IMR-90 (cell line): ENCODE measurements at regions not wholly inside any gene's neighbourhood (a gene's known extent, or its start where the extent isn't known, plus 50 kb on each side); places are given as distances from the start of the nearest gene placed in this dataset.

Experiments
- ATAC-seq: fragments of 200-7000 bp; cut with Tn5 transposase; 2 replicates; pipeline ENCODE4 v1.9.1; 2020; ENCODE audit warnings: low read depth, mild to moderate bottlenecking, moderate library complexity
- BruUV-seq: library from RNA; stranded (reverse); fragments of 400-500 nt; replicated peaks from 2 replicates; lab custom pipeline; 2021; lab: Mats Ljungman, UMichigan
- CTCF ChIA-PET: fragments of 300-600 bp; formaldehyde crosslinking; extraction: SDS; loops from one replicate; lab custom pipeline; 2021; ENCODE audit warnings: antibody characterized with exemption; lab: Yijun Ruan, JAX
- POLR2A ChIA-PET: fragments of 300-600 bp; sonication (Branson Sonifier 250); formaldehyde crosslinking; loops from one replicate; lab custom pipeline; 2022; ENCODE audit warnings: antibody characterized with exemption; ENCODE audit not compliant: unreplicated experiment; lab: Charles Lee
- DNase-seq: peaks from one replicate; pipeline ENCODE4 v3.0.0; 2013
- H2AFZ ChIP-seq: replicated peaks from 2 replicates; pipeline ENCODE3; 2013; ENCODE audit warnings: low read length, mild to moderate bottlenecking; ENCODE audit not compliant: poor library complexity
- H2AK5ac ChIP-seq: 2 replicates; pipeline ENCODE4 v1.6.1; 2013; ENCODE audit warnings: low read depth, low read length, inconsistent platforms
- H2AK9ac ChIP-seq: replicated peaks from 2 replicates; pipeline ENCODE3; 2013; ENCODE audit warnings: mild to moderate bottlenecking, low read depth, low read length, moderate library complexity; ENCODE audit not compliant: poor library complexity
- H2BK120ac ChIP-seq: 2 replicates; pipeline ENCODE4 v1.6.1; 2013; ENCODE audit warnings: low read depth, low read length, inconsistent platforms
- H2BK15ac ChIP-seq: 3 replicates; pipeline ENCODE4 v1.6.1; 2013; ENCODE audit warnings: low read depth, low read length, inconsistent platforms
- H2BK20ac ChIP-seq: 2 replicates; pipeline ENCODE4 v1.6.1; 2013; ENCODE audit warnings: low read depth, mild to moderate bottlenecking, inconsistent platforms, low read length, moderate library complexity
- H2BK5ac ChIP-seq: 2 replicates; pipeline ENCODE4 v1.6.1; 2013; ENCODE audit warnings: mild to moderate bottlenecking, low read depth, low read length, inconsistent platforms; ENCODE audit not compliant: poor library complexity, severe bottlenecking
- H3K14ac ChIP-seq: replicated peaks from 2 replicates; pipeline ENCODE4 v1.6.1; 2013; ENCODE audit warnings: low read depth, low read length, inconsistent platforms
- H3K18ac ChIP-seq: 2 replicates; pipeline ENCODE4 v1.6.1; 2013; ENCODE audit warnings: low read depth, low read length, control low read depth
- H3K23ac ChIP-seq: 2 replicates; pipeline ENCODE4 v1.6.1; 2013; ENCODE audit warnings: low read depth, low read length, inconsistent platforms
- H3K27ac ChIP-seq: 2 replicates; pipeline ENCODE4 v1.5.1; 2013; ENCODE audit warnings: mild to moderate bottlenecking, control low read depth, low read length; ENCODE audit not compliant: insufficient read depth
- H3K27me3 ChIP-seq: 2 replicates; pipeline ENCODE4 v1.6.1; 2013; ENCODE audit warnings: low read length; ENCODE audit not compliant: control insufficient read depth, insufficient read depth
- H3K36me3 ChIP-seq: 2 replicates; pipeline ENCODE4 v1.6.1; 2013; ENCODE audit warnings: low read length, mixed read lengths; ENCODE audit not compliant: control insufficient read depth, insufficient read depth
- H3K4ac ChIP-seq: 2 replicates; pipeline ENCODE4 v1.6.1; 2013; ENCODE audit warnings: low read depth, low read length, inconsistent platforms
- H3K4me1 ChIP-seq: 2 replicates; pipeline ENCODE4 v1.6.1; 2013; ENCODE audit warnings: low read length, mixed read lengths; ENCODE audit not compliant: control insufficient read depth, insufficient read depth
- H3K4me2 ChIP-seq: 2 replicates; pipeline ENCODE4 v1.6.1; 2013; ENCODE audit warnings: low read depth, mild to moderate bottlenecking, control low read depth, low read length, moderate library complexity
- H3K4me3 ChIP-seq: 2 replicates; pipeline ENCODE4 v1.5.1; 2013; ENCODE audit warnings: low read depth, mild to moderate bottlenecking, control low read depth, low read length, moderate library complexity; ENCODE audit not compliant: insufficient read depth
- H3K56ac ChIP-seq: 2 replicates; pipeline ENCODE4 v1.6.1; 2013; ENCODE audit warnings: low read length, inconsistent platforms; ENCODE audit not compliant: insufficient read depth; ENCODE audit errors: extremely low read depth
- H3K79me1 ChIP-seq, 2 experiments: 2 replicates each; pipeline ENCODE4 v1.6.1; 2013; ENCODE audit warnings: low read length in 2 of 2, inconsistent platforms in 1 of 2, low read depth in 1 of 2
- H3K9ac ChIP-seq: 2 replicates; pipeline ENCODE4 v1.6.1; 2013; ENCODE audit warnings: low read depth, low read length, control low read depth
- H3K9me1 ChIP-seq: 2 replicates; pipeline ENCODE4 v1.6.1; 2013; ENCODE audit warnings: low read length, inconsistent platforms; ENCODE audit not compliant: insufficient read depth
- H3K9me3 ChIP-seq: 2 replicates; pipeline ENCODE4 v1.6.1; 2013; ENCODE audit warnings: low read length; ENCODE audit not compliant: control insufficient read depth, insufficient read depth
- H4K20me1 ChIP-seq: 2 replicates; pipeline ENCODE4 v1.6.1; 2013; ENCODE audit warnings: low read length, inconsistent platforms; ENCODE audit not compliant: insufficient read depth
- H4K5ac ChIP-seq: 2 replicates; pipeline ENCODE4 v1.6.1; 2013; ENCODE audit warnings: mild to moderate bottlenecking, low read depth, low read length, control low read depth
- H4K8ac ChIP-seq, 2 experiments: 2 replicates each; pipeline ENCODE4 v1.6.1; 2013; ENCODE audit warnings: low read depth in 2 of 2, low read length in 2 of 2, control low read depth in 1 of 2, inconsistent platforms in 1 of 2
- H4K91ac ChIP-seq: 2 replicates; pipeline ENCODE4 v1.6.1; 2013; ENCODE audit warnings: low read depth, low read length, inconsistent platforms; ENCODE audit not compliant: insufficient read depth
- BHLHE40 ChIP-seq: fragments of 150-350 bp; IDR thresholded peaks from 2 replicates; pipeline ENCODE4 v1.6.1; 2016; ENCODE audit warnings: mild to moderate bottlenecking, low read depth, low read length
- CTCF ChIP-seq: conservative IDR thresholded peaks from 2 replicates; pipeline ENCODE4 v1.5.1; 2012; ENCODE audit warnings: mild to moderate bottlenecking, low read depth, low read length, improper control_type of control experiment
- FOS ChIP-seq: fragments of 150-350 bp; IDR thresholded peaks from 2 replicates; pipeline ENCODE4 v1.6.1; 2016; ENCODE audit warnings: low read depth, low read length
- NFE2L2 ChIP-seq: fragments of 150-350 bp; IDR thresholded peaks from 2 replicates; pipeline ENCODE4 v1.6.1; 2016; ENCODE audit warnings: low read depth, mild to moderate bottlenecking, low read length
- POLR2A ChIP-seq: IDR thresholded peaks from 2 replicates; pipeline ENCODE4 v1.6.1; 2012; ENCODE audit warnings: mild to moderate bottlenecking, low read depth, low read length
- RCOR1 ChIP-seq: IDR thresholded peaks from 2 replicates; pipeline ENCODE4 v1.6.1; 2012; ENCODE audit warnings: mild to moderate bottlenecking, low read length, improper control_type of control experiment; ENCODE audit not compliant: insufficient replicate concordance
- RFX5 ChIP-seq: IDR thresholded peaks from 2 replicates; pipeline ENCODE4 v1.8.0; 2012; ENCODE audit warnings: low read depth, mild to moderate bottlenecking, low read length, moderate library complexity
- SMC3 ChIP-seq: fragments of 150-350 bp; IDR thresholded peaks from 2 replicates; pipeline ENCODE4 v1.6.1; 2016; ENCODE audit warnings: low read depth, mild to moderate bottlenecking, antibody characterized with exemption, low read length, moderate library complexity
- WGBS, 2 experiments: methylation state at CpG; one replicate each; pipeline versions ENCODE4 v1.1.5 to v1.1.7; 2013; ENCODE audit warnings: missing lambda C conversion rate in 2 of 2; ENCODE audit not compliant: insufficient read length in 1 of 2; ENCODE audit errors: extremely low coverage in 2 of 2; 5-methylcytosine and 5-hydroxymethylcytosine counted together
- dilution Hi-C: fragments of 300-500 bp; cut with HindIII; formaldehyde crosslinking; loops from one replicate; pipeline ENCODE4 v1.14.3; 2018; ENCODE audit warnings: low sequenced_read_pairs; ENCODE audit not compliant: unreplicated experiment
- in situ Hi-C: fragments of 300-500 bp; cut with MboI; formaldehyde crosslinking; loops from 3 replicates; pipeline ENCODE4 v1.14.3; 2019; ENCODE audit warnings: low sequenced_read_pairs, inconsistent platforms, mixed read lengths
- intact Hi-C: fragments of 100-400 bp; cut with micrococcal nuclease; formaldehyde crosslinking; loops from 2 replicates; pipeline ENCODE4 v1.10.0; 2022

GRCh38 chr6:108796875-108797274, 51.3 kb upstream of the ARMC2 start:
- no TSS peak for BruUV-seq
- dilution Hi-C loops (no loop called here), in situ Hi-C loops (no loop called here), intact Hi-C loops (no loop called here)
- H2BK15ac ChIP-seq, result no peak overlapping the region
- H4K8ac ChIP-seq, result no peak overlapping the region
- WGBS, 2 experiments, result 80% methylated on average over 1 of the region's 3 CpGs; no CpG with 5 or more reads in 1 of the 2 experiments
- CTCF ChIA-PET, result no interaction called here
- no peak overlapping the region for H3K4me3 ChIP-seq
- H2AFZ ChIP-seq, result no peak overlapping the region
- no peak overlapping the region for H3K27ac ChIP-seq
- no peaks in the 10 kb centered on the region for H4K20me1 ChIP-seq
- no peak overlapping the region for H3K4ac ChIP-seq
- H3K14ac ChIP-seq, result no peak overlapping the region
- no peaks in the 10 kb centered on the region; the same call in 1 of the 2 replicates for H3K27me3 ChIP-seq
- H3K79me1 ChIP-seq, result no peaks in the 10 kb centered on the region
- POLR2A ChIA-PET, result no interaction called here
- H2BK5ac ChIP-seq, result no peak overlapping the region
- TF ChIP-seq RFX5, result no peak
- TF ChIP-seq SMC3, result no peak
- no peak for TF ChIP-seq POLR2A
- no peak for TF ChIP-seq CTCF
- no peak for TF ChIP-seq FOS
- TF ChIP-seq BHLHE40, result no peak
- no peak for TF ChIP-seq RCOR1
- TF ChIP-seq NFE2L2, result no peak
- H2BK120ac ChIP-seq, result no peak overlapping the region
- peaks cover 5% of the 10 kb centered on the region for H3K4me1 ChIP-seq
- no peak overlapping the region for H2AK5ac ChIP-seq
- H2BK20ac ChIP-seq, result no peak overlapping the region
- H3K9me3 ChIP-seq, result no peaks in the 10 kb centered on the region
- H3K4me2 ChIP-seq, result peak overlapping the region; percentile 50; the same call in 1 of the 2 replicates
- H3K23ac ChIP-seq, result no peak overlapping the region
- no peaks in the 10 kb centered on the region for H3K36me3 ChIP-seq
- no peak overlapping the region for H3K18ac ChIP-seq
- H4K91ac ChIP-seq, result no peak overlapping the region
- H3K9ac ChIP-seq, result no peak overlapping the region
- DNase-seq, result peak; percentile 15
- H3K9me1 ChIP-seq, result peaks cover 3% of the 10 kb centered on the region; the same call in 1 of the 2 replicates
- H3K56ac ChIP-seq, result no peak overlapping the region
- no peak overlapping the region for H4K5ac ChIP-seq
- ATAC-seq, result 0 out of 2 replicates have a peak, but pooled peaks have one; percentile 29
- no peak overlapping the region for H2AK9ac ChIP-seq
